CD4-positive, alpha-beta T cell treated with Interleukin-17A for 4 hours (primary cell): ENCODE measurements at regions not wholly inside any gene's neighbourhood (a gene's known extent, or its start where the extent isn't known, plus 50 kb on each side); places are given as distances from the start of the nearest gene placed in this dataset.
A peak's percentile ranks its signal among the peaks of the same experiment; 100 is the strongest.

Source experiments
- DNase-seq: peaks from one replicate; pipeline ENCODE4 v3.0.0-alpha.2; 2020; ENCODE audit warnings: mixed read lengths

GRCh38 chr6:14187406-14187805, 69.8 kb downstream of the CD83 start:
- DNase-seq, result no peak

GRCh38 chr6:14189074-14189473, 71.5 kb downstream of the CD83 start:
- no peak for DNase-seq

GRCh38 chr6:14190191-14190928, 72.8 kb downstream of the CD83 start:
- no peak for DNase-seq

GRCh38 chr6:14190929-14191224, 73.3 kb downstream of the CD83 start:
- DNase-seq, result no peak

- no peak for DNase-seq
These were observed 74.2 kb downstream of the CD83 start for GRCh38 chr6:14191761-14192160.

- DNase-seq, result no peak
These were observed 74.7 kb downstream of the CD83 start for GRCh38 chr6:14192216-14192788.

GRCh38 chr6:14193524-14193923, 76.0 kb downstream of the CD83 start:
- no peak for DNase-seq

- no peak for DNase-seq
These were observed 76.9 kb downstream of the CD83 start for GRCh38 chr6:14194483-14194882.

GRCh38 chr6:14194976-14195375, 77.4 kb downstream of the CD83 start:
- no peak for DNase-seq

GRCh38 chr6:14196026-14196425, 78.5 kb downstream of the CD83 start:
- no peak for DNase-seq

- no peak for DNase-seq
These were observed 79.5 kb downstream of the CD83 start for GRCh38 chr6:14197118-14197517.

- DNase-seq, result no peak
These were observed 82.5 kb downstream of the CD83 start for GRCh38 chr6:14200047-14200446.

- no peak for DNase-seq
These were observed 85.4 kb downstream of the CD83 start for GRCh38 chr6:14202947-14203346.

GRCh38 chr6:14206391-14206790, 88.8 kb downstream of the CD83 start:
- no peak for DNase-seq

GRCh38 chr6:14207448-14207847, 89.9 kb downstream of the CD83 start:
- DNase-seq, result no peak

GRCh38 chr6:14209000-14209399, 91.4 kb downstream of the CD83 start:
- no peak for DNase-seq

GRCh38 chr6:14210077-14210476, 92.5 kb downstream of the CD83 start:
- DNase-seq, result no peak

GRCh38 chr6:14210663-14211561, 93.3 kb downstream of the CD83 start:
- peak; percentile 93 for DNase-seq

- peak; percentile 56 for DNase-seq
These were observed 94.0 kb downstream of the CD83 start for GRCh38 chr6:14211562-14211942.

- DNase-seq, result no peak
These were observed 94.4 kb downstream of the CD83 start for GRCh38 chr6:14212020-14212419.

GRCh38 chr6:14212632-14213031, 95.1 kb downstream of the CD83 start:
- no peak for DNase-seq

- DNase-seq, result no peak
These were observed 99.5 kb downstream of the CD83 start for GRCh38 chr6:14216946-14217684.
